NCI-H2107 treated with DMSO at 0.1 percent for 48 hours (cell line): ENCODE measurements at regions not wholly inside any gene's neighbourhood (a gene's known extent, or its start where the extent isn't known, plus 50 kb on each side); places are given as distances from the start of the nearest gene placed in this dataset.
"Not testable (repeated sequence)": the region's sequence is repeated elsewhere in the genome, so short reads cannot be mapped to it uniquely, and the experiment has no call there.

Experiments
- DNase-seq: peaks from one replicate; lab custom pipeline; 2025; ENCODE audit not compliant: unreplicated experiment; lab: John Stamatoyannopoulos, UW

- no peak for DNase-seq
Measured at GRCh38 chr3:194189243-194189791, 53.4 kb downstream of the HES1 start.

GRCh38 chr3:194191850-194192249, 55.9 kb downstream of the HES1 start:
- DNase-seq: not testable (repeated sequence)

- DNase-seq: no peak
Measured at GRCh38 chr3:194194051-194194756, 58.3 kb downstream of the HES1 start.

GRCh38 chr3:194194757-194195085, 58.8 kb downstream of the HES1 start:
- DNase-seq: no peak

- no peak for DNase-seq
Measured at GRCh38 chr3:194195611-194196010, 59.7 kb downstream of the HES1 start.

- DNase-seq: no peak
Measured at GRCh38 chr3:194196876-194197275, 60.9 kb downstream of the HES1 start.

GRCh38 chr3:194197396-194197960, 61.5 kb downstream of the HES1 start:
- DNase-seq: no peak

- no peak for DNase-seq
Measured at GRCh38 chr3:194197981-194198695, 62.2 kb downstream of the HES1 start.

GRCh38 chr3:194198938-194199337, 63.0 kb downstream of the HES1 start:
- DNase-seq: no peak

- no peak for DNase-seq
Measured at GRCh38 chr3:194200422-194201081, 64.6 kb downstream of the HES1 start.

GRCh38 chr3:194201953-194202666, 66.2 kb downstream of the HES1 start:
- DNase-seq: no peak

- no peak for DNase-seq
Measured at GRCh38 chr3:194203482-194204041, 67.6 kb downstream of the HES1 start.

- peak; percentile 54 for DNase-seq
Measured at GRCh38 chr3:194204042-194204987, 68.4 kb downstream of the HES1 start.

- DNase-seq: peak; percentile 80
Measured at GRCh38 chr3:194205675-194206133, 69.8 kb downstream of the HES1 start.

- DNase-seq: no peak
Measured at GRCh38 chr3:194206320-194206719, 70.4 kb downstream of the HES1 start.

GRCh38 chr3:194208709-194209108, 72.8 kb downstream of the HES1 start:
- DNase-seq: no peak

- no peak for DNase-seq
Measured at GRCh38 chr3:194212161-194212844, 76.4 kb downstream of the HES1 start.

- DNase-seq: no peak
Measured at GRCh38 chr3:194212845-194213331, 76.9 kb downstream of the HES1 start.

GRCh38 chr3:194215392-194215791, 79.4 kb downstream of the HES1 start:
- no peak for DNase-seq
